ENCODE measurements at regions not wholly inside any gene's neighbourhood (a gene's known extent, or its start where the extent isn't known, plus 50 kb on each side); places are given as distances from the start of the nearest gene placed in this dataset.
"Not testable (repeated sequence)": the region's sequence is repeated elsewhere in the genome, so short reads cannot be mapped to it uniquely, and the experiment has no call there.

DNA sequence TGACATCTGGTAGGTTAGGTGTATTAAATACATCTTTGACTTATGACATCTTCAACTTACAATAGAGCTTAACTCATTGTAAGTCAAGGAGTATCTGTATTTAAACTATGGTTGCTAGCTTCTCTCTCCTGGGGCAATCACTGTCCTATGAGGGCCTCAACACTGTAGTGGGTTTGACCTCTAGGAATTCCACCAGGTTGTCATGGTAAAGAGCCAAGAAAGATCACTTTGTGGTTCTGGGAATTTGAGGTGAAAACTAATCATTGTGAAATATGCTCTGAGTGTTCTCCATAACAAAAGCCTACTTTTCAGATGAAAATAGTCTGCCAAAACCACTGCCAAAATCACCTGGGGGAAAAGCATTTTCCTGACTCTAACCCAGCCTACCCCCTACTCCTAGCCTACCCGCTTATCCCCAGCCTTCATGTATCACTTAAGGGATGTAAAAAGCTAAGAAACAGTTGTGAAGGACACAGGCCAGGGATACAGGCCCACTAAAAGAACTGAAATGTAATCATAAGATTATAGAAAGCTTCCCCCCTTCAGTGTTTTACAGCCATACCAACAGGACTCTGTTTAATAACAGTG, 723.8 kb downstream of the MECOM start (continued):
- TF ChIP-seq, protein P1, sequence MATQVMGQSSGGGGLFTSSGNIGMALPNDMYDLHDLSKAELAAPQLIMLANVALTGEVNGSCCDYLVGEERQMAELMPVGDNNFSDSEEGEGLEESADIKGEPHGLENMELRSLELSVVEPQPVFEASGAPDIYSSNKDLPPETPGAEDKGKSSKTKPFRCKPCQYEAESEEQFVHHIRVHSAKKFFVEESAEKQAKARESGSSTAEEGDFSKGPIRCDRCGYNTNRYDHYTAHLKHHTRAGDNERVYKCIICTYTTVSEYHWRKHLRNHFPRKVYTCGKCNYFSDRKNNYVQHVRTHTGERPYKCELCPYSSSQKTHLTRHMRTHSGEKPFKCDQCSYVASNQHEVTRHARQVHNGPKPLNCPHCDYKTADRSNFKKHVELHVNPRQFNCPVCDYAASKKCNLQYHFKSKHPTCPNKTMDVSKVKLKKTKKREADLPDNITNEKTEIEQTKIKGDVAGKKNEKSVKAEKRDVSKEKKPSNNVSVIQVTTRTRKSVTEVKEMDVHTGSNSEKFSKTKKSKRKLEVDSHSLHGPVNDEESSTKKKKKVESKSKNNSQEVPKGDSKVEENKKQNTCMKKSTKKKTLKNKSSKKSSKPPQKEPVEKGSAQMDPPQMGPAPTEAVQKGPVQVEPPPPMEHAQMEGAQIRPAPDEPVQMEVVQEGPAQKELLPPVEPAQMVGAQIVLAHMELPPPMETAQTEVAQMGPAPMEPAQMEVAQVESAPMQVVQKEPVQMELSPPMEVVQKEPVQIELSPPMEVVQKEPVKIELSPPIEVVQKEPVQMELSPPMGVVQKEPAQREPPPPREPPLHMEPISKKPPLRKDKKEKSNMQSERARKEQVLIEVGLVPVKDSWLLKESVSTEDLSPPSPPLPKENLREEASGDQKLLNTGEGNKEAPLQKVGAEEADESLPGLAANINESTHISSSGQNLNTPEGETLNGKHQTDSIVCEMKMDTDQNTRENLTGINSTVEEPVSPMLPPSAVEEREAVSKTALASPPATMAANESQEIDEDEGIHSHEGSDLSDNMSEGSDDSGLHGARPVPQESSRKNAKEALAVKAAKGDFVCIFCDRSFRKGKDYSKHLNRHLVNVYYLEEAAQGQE (IDR thresholded peaks at IDR 0.05; ENCODE audit: low read depth, low read length) = no peak
- TF ChIP-seq RAD21 (IDR thresholded peaks at IDR 0.05; ENCODE audit: low read length) (no peak), POLR2AphosphoS5 (IDR thresholded peaks at IDR 0.05; ENCODE audit: low read depth, low read length) (no peak), RXRA (IDR thresholded peaks at IDR 0.05; ENCODE audit: borderline replicate concordance, low read depth) (no peak), SIN3A (IDR thresholded peaks at IDR 0.05; ENCODE audit: borderline replicate concordance, low read depth, low read length) (no peak), EZH2phosphoT487 (IDR thresholded peaks at IDR 0.05; ENCODE audit: borderline replicate concordance, low read depth) (no peak), RFX5 (IDR thresholded peaks at IDR 0.05; ENCODE audit: low read length) (no peak)
- TF ChIP-seq, protein P2, sequence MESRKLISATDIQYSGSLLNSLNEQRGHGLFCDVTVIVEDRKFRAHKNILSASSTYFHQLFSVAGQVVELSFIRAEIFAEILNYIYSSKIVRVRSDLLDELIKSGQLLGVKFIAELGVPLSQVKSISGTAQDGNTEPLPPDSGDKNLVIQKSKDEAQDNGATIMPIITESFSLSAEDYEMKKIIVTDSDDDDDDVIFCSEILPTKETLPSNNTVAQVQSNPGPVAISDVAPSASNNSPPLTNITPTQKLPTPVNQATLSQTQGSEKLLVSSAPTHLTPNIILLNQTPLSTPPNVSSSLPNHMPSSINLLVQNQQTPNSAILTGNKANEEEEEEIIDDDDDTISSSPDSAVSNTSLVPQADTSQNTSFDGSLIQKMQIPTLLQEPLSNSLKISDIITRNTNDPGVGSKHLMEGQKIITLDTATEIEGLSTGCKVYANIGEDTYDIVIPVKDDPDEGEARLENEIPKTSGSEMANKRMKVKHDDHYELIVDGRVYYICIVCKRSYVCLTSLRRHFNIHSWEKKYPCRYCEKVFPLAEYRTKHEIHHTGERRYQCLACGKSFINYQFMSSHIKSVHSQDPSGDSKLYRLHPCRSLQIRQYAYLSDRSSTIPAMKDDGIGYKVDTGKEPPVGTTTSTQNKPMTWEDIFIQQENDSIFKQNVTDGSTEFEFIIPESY (IDR thresholded peaks at IDR 0.05; ENCODE audit: borderline replicate concordance, low read depth) = no peak

DNA sequence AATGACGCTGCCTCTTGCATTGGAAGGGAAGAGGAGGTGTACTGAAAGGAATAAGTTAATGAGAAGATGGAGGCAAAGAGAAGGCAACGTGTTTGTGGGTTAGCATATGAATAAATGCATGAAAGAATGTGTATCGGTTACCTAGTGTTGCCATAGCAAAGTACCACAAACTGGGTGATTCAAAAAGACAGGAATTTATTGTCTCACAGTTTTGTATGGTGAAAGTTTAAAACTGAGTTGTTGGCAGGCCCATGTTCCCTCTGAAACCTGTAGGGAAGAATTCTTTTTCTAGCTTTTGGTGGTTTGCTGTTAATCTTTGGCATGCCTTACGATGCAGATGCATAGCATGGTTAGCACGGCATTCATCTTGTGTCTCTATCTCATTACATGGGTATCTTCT, 729.9 kb downstream of the MECOM start:
- Histone ChIP-seq H3K4me2 (no peak overlapping the region), H3K27me3 (ENCODE audit: insufficient read depth) (no peaks in the 10 kb centered on the region), H3K79me2 (ENCODE audit: insufficient read depth) (no peaks in the 10 kb centered on the region), H3K9ac (no peak overlapping the region), H3K9me2 (no peaks in the 10 kb centered on the region), H3K4me3 (ENCODE audit: low read depth in 2 of 2, low read length in 1 of 2) (no peak overlapping the region), H4K20me1 (ENCODE audit: insufficient read depth) (no peaks in the 10 kb centered on the region), H3F3A (replicated peaks; ENCODE audit: insufficient read depth) (no peaks in the 10 kb centered on the region), H3K9me3 (no peaks in the 10 kb centered on the region), H3K4me1 (ENCODE audit: control insufficient read depth in 1 of 2, insufficient read depth in 2 of 2, low read depth in 1 of 2, low read length in 1 of 2) (no peaks in the 10 kb centered on the region), H2AFZ (ENCODE audit: low read depth) (no peak overlapping the region), H3K36me3 (replicated peaks in 1 of 2; ENCODE audit: control insufficient read depth in 1 of 2, insufficient read depth in 2 of 2, low read length in 1 of 2) (no peaks in the 10 kb centered on the region), H3K27ac (ENCODE audit: low read depth in 2 of 2, low read length in 1 of 2) (no peak overlapping the region)
- CTCF ChIA-PET = no interaction called here
- 5% methylated on average over 5 of the region's 5 CpGs for WGBS (ENCODE audit: low lambda C conversion rate)
- POLR2A ChIA-PET = no interaction called here
- TF ChIP-seq, protein P3, sequence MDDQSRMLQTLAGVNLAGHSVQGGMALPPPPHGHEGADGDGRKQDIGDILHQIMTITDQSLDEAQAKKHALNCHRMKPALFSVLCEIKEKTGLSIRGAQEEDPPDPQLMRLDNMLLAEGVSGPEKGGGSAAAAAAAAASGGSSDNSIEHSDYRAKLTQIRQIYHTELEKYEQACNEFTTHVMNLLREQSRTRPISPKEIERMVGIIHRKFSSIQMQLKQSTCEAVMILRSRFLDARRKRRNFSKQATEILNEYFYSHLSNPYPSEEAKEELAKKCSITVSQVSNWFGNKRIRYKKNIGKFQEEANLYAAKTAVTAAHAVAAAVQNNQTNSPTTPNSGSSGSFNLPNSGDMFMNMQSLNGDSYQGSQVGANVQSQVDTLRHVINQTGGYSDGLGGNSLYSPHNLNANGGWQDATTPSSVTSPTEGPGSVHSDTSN (IDR thresholded peaks at IDR 0.05) = no peak
- TF ChIP-seq JUND (IDR thresholded peaks at IDR 0.05) (no peak), EP300 (IDR thresholded peaks at IDR 0.05; ENCODE audit: borderline replicate concordance in 1 of 2, low read depth in 1 of 2, low read length in 1 of 2) (no peak), SMC3 (IDR thresholded peaks at IDR 0.05; ENCODE audit: low read depth, low read length) (no peak), EZH2phosphoT487 (IDR thresholded peaks at IDR 0.05; ENCODE audit: borderline replicate concordance, low read depth) (no peak), MXI1 (IDR thresholded peaks at IDR 0.05; ENCODE audit: low read depth, low read length) (no peak), NFIC (IDR thresholded peaks at IDR 0.05; ENCODE audit: borderline replicate concordance) (no peak), RFX5 (IDR thresholded peaks at IDR 0.05; ENCODE audit: low read length) (no peak), SIN3A (IDR thresholded peaks at IDR 0.05; ENCODE audit: borderline replicate concordance, low read depth, low read length) (no peak)
- TF ChIP-seq, protein P2 (IDR thresholded peaks at IDR 0.05; ENCODE audit: borderline replicate concordance, low read depth) = no peak
- DNase-seq = no peak

DNA sequence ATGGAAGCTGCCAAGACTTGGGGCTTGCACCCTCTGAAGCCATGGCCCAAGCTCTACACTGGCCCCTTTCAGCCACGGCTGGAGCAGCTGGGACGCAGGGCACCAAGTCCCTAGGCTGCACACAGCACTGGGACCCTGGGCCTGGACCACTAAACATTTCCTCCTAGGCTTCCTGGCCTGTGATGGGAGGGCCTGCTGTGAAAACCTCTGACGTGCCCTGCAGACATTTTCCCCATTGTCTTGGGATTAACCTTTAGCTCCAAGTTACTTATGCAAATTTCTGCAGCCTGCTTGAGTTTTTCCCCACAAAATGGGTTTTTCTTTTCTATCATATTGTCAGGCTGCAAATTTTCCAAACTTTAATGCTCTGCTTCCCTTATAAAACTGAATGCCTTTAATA, 733.5 kb downstream of the MECOM start:
- H3F3A ChIP-seq (replicated peaks; ENCODE audit: insufficient read depth); DNase-seq; H2AFZ ChIP-seq (ENCODE audit: low read depth); H3K9me3 ChIP-seq; H3K27me3 ChIP-seq (ENCODE audit: insufficient read depth); CTCF ChIA-PET; H3K79me2 ChIP-seq (ENCODE audit: insufficient read depth); H3K9ac ChIP-seq; H3K4me2 ChIP-seq; H3K9me2 ChIP-seq; H3K36me3 ChIP-seq (replicated peaks in 1 of 2; ENCODE audit: control insufficient read depth in 1 of 2, insufficient read depth in 2 of 2, low read length in 1 of 2); POLR2A ChIA-PET; H3K4me3 ChIP-seq (ENCODE audit: low read depth in 2 of 2, low read length in 1 of 2); H4K20me1 ChIP-seq (ENCODE audit: insufficient read depth); H3K27ac ChIP-seq (ENCODE audit: low read depth in 2 of 2, low read length in 1 of 2); H3K4me1 ChIP-seq (ENCODE audit: control insufficient read depth in 1 of 2, insufficient read depth in 2 of 2, low read depth in 1 of 2, low read length in 1 of 2): not testable (repeated sequence)
- WGBS (ENCODE audit: low lambda C conversion rate) = 0% methylated on average over 3 of the region's 3 CpGs

Measured in SK-N-SH (cell line).